PC-9 (cell line): ENCODE measurements at regions not wholly inside any gene's neighbourhood (a gene's known extent, or its start where the extent isn't known, plus 50 kb on each side); places are given as distances from the start of the nearest gene placed in this dataset.

Experiments used
- CTCF ChIP-seq: fragments of 200-600 bp; sonication (generic); conservative IDR thresholded peaks from 2 replicates; pipeline ENCODE4 v1.6.1; 2017; ENCODE audit warnings: mixed run types, antibody characterized with exemption, mild to moderate bottlenecking, moderate library complexity
- EZH2 ChIP-seq: fragments of 200-600 bp; sonication (generic); IDR thresholded peaks from 2 replicates; pipeline ENCODE4 v1.8.0; 2017; ENCODE audit warnings: antibody characterized with exemption, low read depth

DNA sequence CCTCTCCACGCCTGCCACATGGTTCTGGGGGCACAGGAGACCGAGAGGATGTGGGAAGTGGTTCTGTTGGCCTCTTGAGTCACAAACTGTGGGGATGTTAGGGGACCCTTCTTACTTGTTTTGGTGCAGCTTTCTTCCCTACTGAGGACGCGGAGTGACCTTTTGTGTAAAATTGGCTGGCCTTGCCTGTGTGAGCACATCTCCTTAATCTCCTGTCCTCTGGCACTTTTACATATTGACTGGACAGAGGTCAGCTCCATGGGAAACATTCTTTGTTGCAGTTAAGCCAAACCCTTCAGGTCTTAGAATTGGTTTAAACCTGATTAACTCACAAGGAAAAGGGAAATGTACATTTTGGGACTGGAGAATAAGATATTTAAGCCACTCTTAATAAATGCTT lies 51.2 kb upstream of the TENM4 start:
- no peak for TF ChIP-seq CTCF
- TF ChIP-seq EZH2, result no peak
